ENCODE measurements at regions not wholly inside any gene's neighbourhood (a gene's known extent, or its start where the extent isn't known, plus 50 kb on each side); places are given as distances from the start of the nearest gene placed in this dataset.
"Not testable (repeated sequence)": the region's sequence is repeated elsewhere in the genome, so short reads cannot be mapped to it uniquely, and the experiment has no call there.

- not testable (repeated sequence) for H3K79me2 ChIP-seq (ENCODE audit: control insufficient read depth in 1 of 2, insufficient read depth in 2 of 2, low read length in 2 of 2); DNase-seq (ENCODE audit: low read depth in 1 of 2, low spot score in 2 of 2); H3K18ac ChIP-seq (ENCODE audit: extremely low read depth, low read length); H2AK5ac ChIP-seq (ENCODE audit: low read depth, low read length); H3K23me2 ChIP-seq (ENCODE audit: low read depth, low read length); H3K27me3 ChIP-seq (replicated peaks in 1 of 4; ENCODE audit: control insufficient read depth in 3 of 4, extremely low read depth in 1 of 4, insufficient read depth in 3 of 4, low read length in 3 of 4); FAIRE-seq; H3K4me2 ChIP-seq (ENCODE audit: insufficient read depth in 1 of 2, low read depth in 2 of 2, low read length in 2 of 2); H2BK12ac ChIP-seq (ENCODE audit: low read depth, low read length); H3K56ac ChIP-seq (replicated peaks; ENCODE audit: insufficient read length, low read depth, low read length); H3K4me1 ChIP-seq (replicated peaks in 1 of 4; ENCODE audit: control insufficient read depth in 3 of 4, insufficient read depth in 4 of 4, low read length in 3 of 4); H3K14ac ChIP-seq (ENCODE audit: insufficient read length); H2BK5ac ChIP-seq (ENCODE audit: low read depth, low read length); H3K4me3 ChIP-seq (ENCODE audit: extremely low read depth in 1 of 4, insufficient read depth in 2 of 4, low read depth in 3 of 4, low read length in 4 of 4); H3K79me1 ChIP-seq (ENCODE audit: low read depth, low read length); H4K5ac ChIP-seq (ENCODE audit: insufficient read length, low read depth, low read length); H2AFZ ChIP-seq (ENCODE audit: low read length); H3K27ac ChIP-seq (ENCODE audit: low read depth, low read length); H4K91ac ChIP-seq (replicated peaks; ENCODE audit: insufficient read length, low read length); H3K9ac ChIP-seq (replicated peaks in 1 of 4; ENCODE audit: extremely low read depth in 1 of 4, low read depth in 3 of 4, low read length in 3 of 4); H2BK120ac ChIP-seq (replicated peaks; ENCODE audit: low read depth, low read length); H4K20me1 ChIP-seq (replicated peaks in 1 of 2; ENCODE audit: control insufficient read depth in 1 of 2, insufficient read depth in 2 of 2, low read length in 2 of 2); H3K23ac ChIP-seq (ENCODE audit: insufficient read length); H2BK15ac ChIP-seq (ENCODE audit: low read length); H3K4ac ChIP-seq (replicated peaks; ENCODE audit: insufficient read length, low read depth, low read length); H4K8ac ChIP-seq (ENCODE audit: extremely low read depth, insufficient read depth, low read length); H2BK20ac ChIP-seq (ENCODE audit: low read length)
- peaks cover 13 to 67% (median 40%) of the 10 kb centered on the region in 4 experiments for H3K36me3 ChIP-seq (ENCODE audit: control insufficient read depth in 2 of 4, insufficient read depth in 4 of 4, low read length in 3 of 4)
- WGBS, 2 experiments (ENCODE audit: extremely low coverage in 1 of 2, insufficient coverage in 1 of 2, insufficient read length in 1 of 2, insufficient replicate concordance in 2 of 2, low coverage in 1 of 2, low lambda C conversion rate in 2 of 2, missing lambda C conversion rate in 1 of 2): 100% methylated on average over 3 of the region's 3 CpGs; no CpG with 5 or more reads in 1 of the 2 experiments
- peaks cover 15% of the 10 kb centered on the region in 2 experiments; a peak in 3 of 4 replicates for H3K9me3 ChIP-seq (ENCODE audit: insufficient read depth in 2 of 2, low read depth in 1 of 2, low read length in 1 of 2)
- POLR2A ChIA-PET (ENCODE audit: partially characterized antibody): interaction anchor here (0.7 to 0.8 kb wide), 2 partner anchors 9 to 73 kb away, joined by 3 read pairs; no protein-coding TSS in a partner anchor
- CTCF ChIA-PET (ENCODE audit: partially characterized antibody): interaction anchor here (2.4 to 2.6 kb wide), 2 partner anchors 15 to 66 kb away, joined by 6 to 15 read pairs; no protein-coding TSS in a partner anchor
These were observed 58.4 kb upstream of the BDH1 start for GRCh38 chr3:197614134-197614533.

All from H1 (cell line).